GM18505 (cell line): ENCODE measurements at regions not wholly inside any gene's neighbourhood (a gene's known extent, or its start where the extent isn't known, plus 50 kb on each side); places are given as distances from the start of the nearest gene placed in this dataset.

ENCODE experiments used
- ATAC-seq: cut with Tn5 transposase; IDR thresholded peaks from one replicate; pipeline ENCODE4 v1.9.1; 2021; ENCODE audit not compliant: unreplicated experiment
- POLR2A ChIP-seq: IDR thresholded peaks from 4 replicates; pipeline ENCODE4 v1.6.1; 2011; ENCODE audit warnings: borderline replicate concordance; ENCODE audit not compliant: insufficient read depth, insufficient read length; ENCODE audit errors: extremely low read depth

DNA sequence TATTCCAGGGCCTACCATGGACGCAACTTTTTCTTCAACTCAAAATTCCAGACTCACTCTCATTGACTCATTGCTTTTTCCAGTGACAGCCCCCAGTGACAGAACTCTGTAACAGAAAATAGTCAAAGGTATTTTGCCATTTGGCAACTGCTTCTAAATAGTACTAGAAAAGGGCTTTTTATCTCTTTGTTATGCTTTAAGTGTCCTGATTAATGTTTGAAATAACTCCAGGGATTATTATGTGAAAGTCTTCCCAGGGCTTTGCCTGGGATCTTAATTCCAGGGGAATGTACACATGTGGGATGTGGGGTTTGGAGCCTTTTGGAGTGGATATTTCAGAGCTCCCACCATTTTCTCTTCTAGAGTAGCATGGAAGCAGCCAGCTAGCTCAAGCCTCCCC is 198.8 kb downstream of the KCNS3 start:
- no peak for TF ChIP-seq POLR2A
- no peak for ATAC-seq

DNA sequence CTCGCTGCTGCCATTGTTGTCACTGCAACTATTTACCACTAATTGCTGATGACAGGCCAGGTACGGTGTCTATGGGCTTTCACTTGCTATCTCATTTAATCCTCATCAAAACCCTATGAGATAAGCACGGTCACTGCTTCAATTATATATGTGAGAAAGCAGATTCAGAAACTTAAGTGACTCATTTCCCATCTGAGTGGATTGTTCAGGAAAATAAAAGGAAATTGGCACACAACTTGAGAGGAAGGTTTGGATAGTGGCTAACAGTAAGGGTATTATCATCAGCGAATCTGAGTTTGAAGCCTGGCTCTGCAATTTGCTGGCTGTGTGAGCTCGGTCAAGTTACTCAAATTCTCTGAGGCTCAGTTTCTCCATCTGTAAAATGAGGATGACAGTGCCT is 196.0 kb downstream of the KCNS3 start:
- ATAC-seq = no peak
- TF ChIP-seq POLR2A = no peak

DNA sequence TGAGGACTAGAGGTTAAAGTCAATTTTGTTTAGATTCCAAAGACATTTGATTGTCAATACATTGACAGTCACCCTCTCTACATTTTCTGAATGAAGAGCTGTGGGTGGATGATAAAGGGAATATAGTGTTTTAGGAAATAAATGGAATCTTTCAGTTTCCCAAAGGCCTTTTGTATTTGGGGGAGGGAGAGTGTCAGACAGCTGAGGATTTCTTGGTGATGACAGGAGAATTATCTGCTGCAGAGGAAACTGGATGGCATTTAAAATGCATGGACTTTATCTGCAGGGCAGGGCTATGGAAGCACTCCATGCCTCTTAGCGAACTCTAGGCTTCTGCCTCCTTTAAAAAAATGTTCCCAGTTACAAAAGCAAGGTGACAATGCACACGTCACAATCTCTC is 195.1 kb downstream of the KCNS3 start:
- no peak for TF ChIP-seq POLR2A
- no peak for ATAC-seq

DNA sequence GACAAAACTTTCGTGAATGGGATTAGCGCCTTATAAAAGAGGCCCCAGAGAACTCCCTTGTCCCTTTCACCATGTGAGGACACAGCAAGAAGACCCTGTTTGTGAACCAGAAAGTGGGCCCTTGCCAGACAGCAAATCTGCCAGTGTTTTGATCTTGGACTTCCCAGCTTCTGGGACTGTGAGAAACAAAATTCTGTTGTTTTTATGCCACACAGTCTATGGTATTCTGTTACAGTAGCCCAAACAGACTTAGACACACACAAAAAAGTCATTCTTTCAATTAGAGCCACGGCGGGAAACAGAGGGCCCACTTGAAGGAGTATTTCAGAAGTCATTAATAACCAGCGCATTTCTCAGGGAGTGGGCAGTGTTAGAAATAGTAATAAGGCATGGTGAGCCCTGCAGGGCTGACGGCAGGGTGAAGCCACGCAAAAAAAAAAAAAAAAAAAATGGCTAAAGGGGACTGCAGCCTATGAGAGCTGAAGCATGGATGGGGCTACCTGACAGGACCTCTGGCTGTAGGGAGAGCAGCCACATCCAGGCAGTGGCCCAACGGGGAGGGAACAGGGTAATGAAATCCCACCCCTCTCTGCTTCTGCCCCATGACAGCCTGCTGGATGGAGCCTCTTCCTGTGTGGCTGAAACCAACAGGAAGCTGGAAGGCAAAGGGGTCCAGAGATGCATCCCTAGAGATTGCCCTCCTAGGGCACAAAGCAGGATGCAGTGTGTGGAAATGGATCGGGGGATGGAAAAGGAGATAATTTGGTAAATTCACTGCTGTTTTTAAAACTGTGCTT is 189.3 kb downstream of the KCNS3 start:
- no peak for TF ChIP-seq POLR2A
- no peak for ATAC-seq

DNA sequence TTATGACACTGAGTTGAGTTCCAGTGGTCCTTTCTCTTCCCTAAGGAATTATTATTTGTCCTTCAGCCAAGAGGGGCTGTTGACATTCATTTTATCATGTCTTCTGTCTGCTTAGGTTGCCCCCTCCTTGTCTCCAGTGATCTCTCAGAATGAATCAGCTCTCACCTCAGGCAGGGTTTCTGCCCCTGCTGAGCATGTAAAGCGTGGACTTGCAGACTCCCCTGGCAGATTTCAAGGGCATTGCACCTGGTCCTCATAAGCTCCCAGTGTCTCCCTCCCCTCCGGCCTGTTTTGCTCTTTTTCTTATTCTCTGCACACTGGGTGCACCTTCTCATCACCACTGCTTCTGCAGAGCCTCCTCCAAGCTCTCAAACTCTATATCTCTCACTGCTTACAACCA is 188.4 kb downstream of the KCNS3 start:
- no peak for TF ChIP-seq POLR2A
- ATAC-seq = no peak

DNA sequence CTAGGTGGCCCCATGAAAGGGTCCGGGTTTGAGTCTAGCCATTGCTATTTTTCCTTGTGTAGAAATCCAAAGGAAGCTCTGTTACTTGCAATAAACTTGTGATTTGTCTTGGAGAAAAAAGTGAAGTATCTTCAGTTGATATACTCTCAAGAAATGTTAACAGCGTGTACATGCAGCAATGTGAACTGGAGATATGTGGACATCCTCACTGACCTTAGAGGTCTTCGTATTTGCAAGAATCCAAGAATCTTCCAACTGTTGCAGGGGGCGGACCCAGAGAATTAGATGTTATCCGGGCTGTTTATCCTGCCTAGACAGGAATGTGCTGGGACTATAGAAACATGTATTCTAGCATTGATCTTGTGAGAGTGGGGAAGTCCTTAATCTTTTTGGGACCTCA is 187.6 kb downstream of the KCNS3 start:
- no peak for TF ChIP-seq POLR2A
- ATAC-seq = no peak

DNA sequence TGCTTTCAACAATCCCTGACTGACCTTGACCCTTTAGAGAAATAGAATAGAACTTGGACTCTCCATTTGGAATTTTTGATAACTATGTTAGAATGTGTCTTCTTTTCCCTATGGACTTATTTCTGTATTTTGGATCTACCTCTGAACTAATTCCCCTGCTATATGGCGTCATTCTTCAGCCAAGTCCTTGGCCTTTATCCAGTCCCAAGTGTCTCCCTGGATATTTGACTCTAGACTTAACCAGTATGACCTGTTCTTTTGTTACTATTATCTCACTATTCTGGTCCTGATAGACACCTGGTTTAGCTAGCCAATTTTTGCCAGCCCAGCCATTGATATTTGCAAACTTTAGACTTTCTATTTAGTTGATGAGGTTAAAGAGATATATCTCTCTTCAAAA is 186.8 kb downstream of the KCNS3 start:
- ATAC-seq = no peak
- TF ChIP-seq POLR2A = no peak

DNA sequence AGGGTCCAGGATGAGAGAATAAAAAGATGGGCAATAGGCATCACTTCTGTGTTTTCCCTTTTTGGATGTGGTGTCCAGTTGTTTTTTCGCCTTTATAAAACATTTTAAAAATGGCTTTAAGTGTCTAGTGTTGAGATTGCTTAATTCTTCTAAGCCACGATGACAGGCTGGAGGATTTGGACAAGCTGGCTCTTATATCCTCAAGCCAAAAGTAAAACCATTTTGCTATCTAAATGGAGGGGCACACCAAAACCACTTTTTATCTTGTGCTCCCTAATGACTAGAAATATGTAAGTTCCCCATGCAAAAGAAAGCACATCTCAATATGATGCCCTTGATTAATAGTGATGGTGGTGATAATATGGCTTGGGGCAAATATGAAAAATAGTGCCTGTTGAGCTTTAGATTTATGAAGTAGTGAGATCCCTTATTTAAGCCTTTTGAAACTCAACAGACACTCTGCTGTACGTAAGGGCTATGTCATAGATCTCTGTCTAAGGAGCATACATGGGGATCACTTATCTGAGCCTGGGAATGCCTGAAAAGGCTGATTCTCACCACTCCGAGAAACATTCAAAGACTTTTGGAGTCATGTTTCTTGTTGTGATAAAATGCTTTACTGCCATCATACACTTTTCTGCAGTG is 185.5 kb downstream of the KCNS3 start:
- no peak for ATAC-seq
- TF ChIP-seq POLR2A = no peak

DNA sequence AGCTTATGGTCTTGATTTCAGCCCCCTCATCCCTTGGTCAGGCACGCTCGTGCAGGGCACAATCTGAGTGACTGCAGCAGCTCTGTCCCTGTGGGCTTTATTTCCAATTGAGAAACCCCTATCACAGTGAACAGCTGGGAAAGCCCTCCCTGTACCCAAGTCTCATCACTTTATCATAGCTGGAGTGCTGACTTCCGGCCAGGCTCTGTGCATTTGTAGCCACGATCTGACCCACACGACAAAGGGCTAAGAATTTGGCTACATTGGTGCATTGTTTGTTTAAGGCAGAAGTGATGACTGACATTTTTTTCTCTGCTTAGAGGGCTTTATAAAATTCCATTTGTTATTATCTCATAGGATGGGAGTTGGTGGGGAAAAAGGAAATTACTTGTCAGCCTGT is 184.4 kb downstream of the KCNS3 start:
- ATAC-seq = no peak
- no peak for TF ChIP-seq POLR2A

DNA sequence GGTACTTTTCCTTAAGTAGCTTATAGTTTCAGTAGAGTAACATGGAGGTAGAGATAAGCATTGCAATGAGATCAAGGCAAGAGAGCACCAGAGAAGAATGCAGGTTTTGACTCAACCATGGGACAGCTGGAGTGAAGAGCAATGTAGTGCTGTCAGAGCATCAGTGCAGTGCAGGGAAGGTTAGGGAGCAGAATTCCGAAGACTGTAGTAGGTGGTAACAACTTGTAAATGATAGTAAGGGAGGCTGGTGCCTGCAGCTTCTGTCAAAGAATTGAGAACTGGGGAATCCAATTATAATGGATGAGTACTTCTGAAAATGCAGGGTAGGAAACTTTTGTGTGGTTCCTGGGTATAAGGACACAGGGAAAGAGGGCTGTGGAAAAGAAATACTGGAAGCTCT is 183.2 kb downstream of the KCNS3 start:
- ATAC-seq = no peak

DNA sequence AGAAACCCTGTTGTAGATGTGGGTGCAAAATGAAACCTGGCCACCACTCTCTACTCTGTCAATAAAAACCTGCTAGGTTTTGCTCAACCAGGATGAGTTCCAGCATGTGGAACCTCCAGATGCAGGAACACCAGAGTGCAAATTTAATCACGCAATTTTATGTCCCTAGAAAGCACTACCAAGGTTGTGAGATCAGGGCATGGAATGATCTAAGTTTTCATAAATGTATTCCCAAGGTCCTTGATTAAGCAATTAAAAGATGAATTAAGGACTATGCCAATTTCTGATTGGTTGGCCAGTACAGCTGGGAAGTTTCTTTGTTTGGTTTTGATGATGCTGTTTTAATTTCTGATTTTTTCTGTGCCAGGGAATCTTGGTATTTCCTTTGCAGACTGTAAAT is 179.2 kb downstream of the KCNS3 start:
- TF ChIP-seq POLR2A = no peak

More for the DNA sequence above, 183.2 kb downstream of the KCNS3 start:
- TF ChIP-seq POLR2A = no peak

DNA sequence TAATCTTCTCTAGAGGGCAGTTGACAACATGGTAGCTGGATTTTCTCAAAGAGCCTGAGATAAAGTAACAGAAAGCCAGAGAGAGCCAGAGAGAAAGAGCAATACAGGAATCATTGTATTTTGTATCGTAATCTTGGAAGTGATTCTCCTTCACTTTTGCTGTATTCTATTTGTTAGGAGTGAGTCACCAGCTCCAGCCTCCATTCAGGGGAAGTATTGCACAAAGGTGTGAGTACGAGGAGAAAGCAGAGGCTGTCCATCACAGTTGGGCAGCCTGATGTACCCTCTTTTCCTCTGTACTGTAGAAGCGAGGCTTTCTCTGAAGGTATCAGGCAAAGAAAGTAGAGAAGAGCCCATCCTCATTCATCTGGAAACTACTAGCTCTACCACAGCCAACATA is 176.8 kb downstream of the KCNS3 start:
- TF ChIP-seq POLR2A = no peak
- ATAC-seq = no peak

More for the DNA sequence above, 179.2 kb downstream of the KCNS3 start:
- ATAC-seq = no peak

DNA sequence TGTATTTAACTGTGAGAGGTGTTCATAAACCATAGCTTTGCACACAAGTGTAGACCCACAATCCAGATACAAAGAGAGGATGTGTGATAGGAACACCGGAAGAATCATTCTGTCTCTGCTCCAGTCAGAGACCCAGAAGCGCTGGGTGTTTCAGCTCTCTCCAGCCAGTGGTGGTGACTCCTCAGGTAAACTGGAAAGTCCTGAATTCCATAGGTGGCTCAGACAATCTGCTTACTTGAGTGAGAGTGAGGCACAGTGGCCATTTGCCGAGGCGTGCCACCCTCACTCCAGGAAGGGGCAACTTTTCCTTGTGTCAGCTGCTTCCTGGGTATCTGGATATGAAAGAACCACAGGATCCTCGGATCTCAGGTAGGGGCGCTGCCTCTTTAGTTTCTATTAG is 171.5 kb downstream of the KCNS3 start:
- TF ChIP-seq POLR2A = no peak
- no peak for ATAC-seq

DNA sequence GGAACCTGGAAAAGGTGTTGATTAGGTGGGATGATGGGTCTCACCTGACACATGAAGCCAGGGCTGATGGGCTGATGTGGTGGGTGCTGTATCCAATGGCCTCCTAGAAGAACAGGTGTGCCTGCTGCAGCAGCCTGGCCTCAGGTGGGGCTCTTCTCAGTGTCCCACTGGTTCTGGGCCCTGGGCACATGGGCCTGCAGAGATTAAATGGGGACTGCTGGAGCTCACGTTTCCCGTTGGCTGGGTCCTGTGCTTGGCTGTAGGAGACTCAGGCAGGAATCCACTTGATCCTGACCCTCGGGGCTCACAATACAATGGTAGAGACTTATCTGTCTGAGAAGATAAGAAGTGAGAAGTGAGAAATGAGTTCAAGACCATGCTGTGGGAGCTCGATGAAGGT is 170.9 kb downstream of the KCNS3 start:
- no peak for ATAC-seq
- no peak for TF ChIP-seq POLR2A
